Activated CD8-positive, alpha-beta memory T cell treated with anti-CD3 and anti-CD28 coated beads, Interleukin-2, amount 50 U/mL, for 24 hours (primary cell): ENCODE measurements at regions not wholly inside any gene's neighbourhood (a gene's known extent, or its start where the extent isn't known, plus 50 kb on each side); places are given as distances from the start of the nearest gene placed in this dataset.

Source experiments
- DNase-seq: peaks from one replicate; pipeline ENCODE4 v3.0.0-alpha.2; 2020; ENCODE audit errors: extremely low read depth

DNA sequence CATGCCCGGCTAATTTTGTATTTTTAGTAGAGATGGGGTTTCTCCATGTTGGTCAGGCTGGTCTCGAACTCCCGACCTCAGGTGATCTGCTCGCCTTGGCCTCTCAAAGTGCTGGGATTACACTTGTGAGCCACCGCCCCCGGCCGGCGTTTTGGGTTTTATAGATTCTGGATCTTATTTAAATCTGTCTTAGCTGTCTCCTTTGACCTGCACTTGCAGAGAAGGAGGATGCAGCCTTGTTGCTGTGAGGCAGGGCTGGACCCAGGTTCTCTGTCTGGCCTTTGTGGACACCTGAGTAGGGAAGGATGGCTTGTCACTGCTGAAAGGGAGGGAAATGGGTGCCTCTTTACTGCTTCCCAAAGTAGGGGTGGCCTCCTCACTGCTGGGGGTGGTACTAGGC, 83.0 kb upstream of the HS6ST1 start:
- DNase-seq = no peak

GRCh38 chr2:128402911-128403670, 84.4 kb upstream of the HS6ST1 start:
- no peak for DNase-seq

DNA sequence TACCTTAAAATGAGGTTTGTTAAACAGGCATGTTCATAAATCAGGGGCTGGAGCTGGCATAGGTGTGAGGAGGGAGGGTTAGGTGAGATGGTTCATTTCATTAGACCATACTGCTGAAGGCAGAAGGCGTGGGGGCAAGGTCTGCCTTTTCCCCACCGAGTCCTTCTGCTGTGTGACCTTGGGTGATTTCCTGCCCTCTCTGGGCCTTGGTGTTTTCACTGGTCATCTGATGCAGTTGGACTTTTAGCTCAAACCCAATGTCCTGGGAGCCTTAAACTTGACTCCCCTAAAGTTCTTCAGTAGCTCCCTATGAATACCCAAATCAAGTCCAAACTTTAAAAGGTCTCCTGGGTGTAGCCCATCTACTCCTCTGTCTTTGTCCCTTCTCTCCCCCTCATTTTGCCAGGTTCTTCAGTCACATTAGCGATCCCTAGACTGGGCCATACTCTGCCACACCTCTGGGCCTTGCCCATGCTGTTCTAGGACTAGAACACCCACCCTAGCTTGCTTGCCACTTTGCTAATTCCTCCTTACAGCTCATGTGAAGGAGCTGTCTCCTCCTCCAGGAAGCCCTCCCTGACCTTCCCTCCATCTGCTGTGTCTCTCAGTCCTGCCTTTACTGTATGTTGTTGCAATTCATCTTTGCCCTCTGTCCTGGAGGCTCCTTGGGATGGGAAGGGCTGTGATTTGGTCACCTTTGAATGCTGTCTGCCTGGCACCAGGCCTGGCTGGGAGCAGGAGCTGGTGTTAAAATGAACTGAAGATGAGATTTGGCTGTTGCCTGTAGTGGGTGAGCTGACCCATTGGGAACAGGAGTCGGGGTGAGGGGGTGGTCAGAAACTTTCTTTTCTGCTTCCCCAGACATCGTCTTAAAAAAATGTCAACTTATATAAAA, 85.4 kb upstream of the HS6ST1 start:
- no peak for DNase-seq

DNA sequence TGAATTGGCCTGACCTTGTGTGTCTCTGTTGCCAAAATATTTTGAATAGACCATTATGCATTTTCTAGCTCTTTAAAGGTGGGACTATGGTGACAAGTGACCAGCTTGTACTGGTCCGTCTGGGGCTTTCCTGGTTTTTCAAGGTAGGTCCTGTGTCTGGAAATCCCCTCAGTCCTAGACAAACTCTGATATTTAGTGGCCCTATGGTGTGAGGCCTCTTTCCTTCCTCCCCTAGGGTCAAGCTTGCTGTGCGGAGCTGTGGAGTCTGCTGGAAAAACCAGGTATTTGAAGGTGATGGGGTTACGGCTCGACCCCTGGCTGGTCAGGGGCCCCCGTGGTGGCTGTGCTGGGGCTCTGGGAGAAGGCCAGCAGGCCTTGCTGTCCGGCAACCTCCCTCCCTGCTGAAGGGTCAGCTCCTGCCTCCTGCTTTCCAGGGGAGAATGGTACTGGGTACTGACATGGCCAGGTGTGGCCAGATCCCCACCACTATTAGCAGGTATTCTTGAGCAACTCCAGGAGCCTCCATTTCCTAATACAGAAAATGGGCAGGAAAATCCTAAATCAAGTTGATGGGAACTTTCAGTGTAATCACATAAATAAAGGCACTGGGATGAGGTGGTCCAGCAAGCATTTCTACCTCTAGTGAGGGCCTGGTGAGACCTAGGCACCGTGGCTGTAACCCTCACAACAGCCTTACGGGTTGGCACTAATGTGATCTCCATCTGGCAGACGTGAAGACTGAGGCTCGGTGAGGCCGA, 86.2 kb upstream of the HS6ST1 start:
- no peak for DNase-seq

- no peak for DNase-seq
Measured at GRCh38 chr2:128405467-128405900, 86.8 kb upstream of the HS6ST1 start.

GRCh38 chr2:128405981-128406613, 87.4 kb upstream of the HS6ST1 start:
- DNase-seq = no peak

- DNase-seq = no peak
Measured at GRCh38 chr2:128406736-128407554, 88.3 kb upstream of the HS6ST1 start.

DNA sequence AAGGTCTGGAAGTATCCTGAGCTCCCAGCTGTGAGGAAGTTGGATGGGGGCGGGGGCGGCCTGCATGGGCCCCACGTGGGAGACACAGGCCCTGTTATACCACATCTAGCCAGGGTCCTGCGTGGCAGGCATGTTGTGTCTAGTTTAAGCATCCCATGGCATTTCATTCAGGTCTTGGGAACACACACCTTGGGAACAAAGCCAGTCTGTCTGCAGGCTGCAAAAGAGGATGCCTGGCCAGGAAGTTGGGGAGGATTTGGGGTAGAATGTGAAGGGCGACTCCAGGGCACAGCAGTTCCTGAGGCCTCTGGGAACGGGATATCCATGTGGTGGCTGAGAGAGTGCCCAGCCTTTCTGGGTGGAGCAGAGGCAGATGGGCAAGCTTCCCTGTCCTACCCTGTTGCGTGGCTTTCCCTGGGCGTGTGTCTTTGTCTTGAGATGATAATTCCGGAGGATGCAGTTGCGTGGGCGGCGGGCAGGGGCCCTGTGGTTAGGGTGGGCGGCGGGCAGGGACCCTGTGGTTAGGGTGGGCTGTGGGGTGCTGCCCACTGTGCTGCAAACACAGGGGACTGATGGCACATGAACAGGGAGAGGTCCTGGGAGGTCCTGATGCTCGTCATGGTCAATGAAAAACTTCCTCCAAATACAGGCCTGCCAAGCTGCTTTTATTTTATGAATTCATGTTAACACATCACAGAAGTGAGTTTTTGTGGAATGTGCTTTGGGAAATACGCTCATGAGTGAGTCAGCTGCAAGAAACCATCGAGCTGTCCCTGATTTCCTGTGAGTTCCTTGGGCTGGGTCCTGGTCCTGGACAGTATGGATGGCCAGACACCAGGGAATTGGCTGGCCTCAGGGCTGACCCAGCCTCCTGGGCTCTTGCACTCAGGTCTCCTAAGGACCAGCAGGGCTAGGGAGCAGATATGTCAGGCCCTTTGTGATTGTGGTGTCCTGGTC, 90.0 kb upstream of the HS6ST1 start:
- no peak for DNase-seq

DNA sequence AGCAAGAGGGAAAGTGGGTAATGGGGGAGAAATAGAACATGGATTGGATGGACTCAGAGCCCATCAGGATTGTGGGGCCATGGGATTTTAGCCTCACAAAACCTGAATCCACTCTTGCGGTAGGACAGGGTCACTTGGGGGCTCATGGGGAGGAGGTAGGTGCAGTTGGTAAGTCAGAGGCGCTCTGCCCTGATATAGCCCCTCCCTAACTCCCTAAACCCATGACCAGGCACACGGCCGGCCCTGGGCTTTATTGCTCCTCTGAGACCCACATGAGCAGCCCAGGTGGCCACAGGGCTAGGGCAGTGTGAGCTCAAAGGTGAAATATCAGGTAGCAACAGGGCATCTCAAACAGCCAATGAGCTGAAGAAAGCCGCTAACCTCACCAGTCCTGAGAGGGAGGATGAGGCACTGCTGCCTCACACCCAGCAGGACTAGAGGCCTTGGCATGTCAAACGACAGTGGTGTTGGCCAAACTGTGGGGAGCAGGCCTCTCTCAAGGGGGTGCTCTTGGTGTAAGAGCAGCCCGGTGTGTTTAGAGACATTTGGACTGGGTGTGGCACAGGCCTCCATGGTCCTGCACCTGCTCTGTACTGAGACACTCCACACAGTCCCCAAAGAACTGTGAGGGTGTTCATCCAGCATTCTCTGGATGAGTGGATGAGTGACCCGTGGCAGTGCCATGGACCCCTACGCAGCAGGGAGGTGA, 90.8 kb upstream of the HS6ST1 start:
- no peak for DNase-seq

GRCh38 chr2:128410035-128410757, 91.5 kb upstream of the HS6ST1 start:
- no peak for DNase-seq

- DNase-seq = no peak
Measured at GRCh38 chr2:128410758-128411215, 92.1 kb upstream of the HS6ST1 start.

DNA sequence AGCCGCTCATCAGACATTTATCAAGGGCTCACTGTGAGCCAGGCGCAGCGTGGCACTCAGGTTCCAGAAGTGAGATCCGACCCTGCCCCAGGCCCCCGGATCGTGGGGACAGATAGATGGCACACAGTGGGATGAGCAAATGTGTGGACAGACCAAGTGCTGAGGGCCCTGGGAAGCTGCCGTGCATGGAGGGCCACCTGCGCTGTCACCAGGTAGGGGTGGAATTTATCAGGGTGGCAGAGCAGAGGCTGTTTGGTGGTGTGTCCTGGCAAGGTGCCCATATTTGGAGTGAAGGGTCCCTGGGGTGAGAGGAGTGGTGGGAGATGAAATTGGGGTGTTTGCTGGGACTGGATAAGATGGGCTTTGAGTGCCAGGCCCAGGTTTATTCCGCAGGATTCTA, 92.8 kb upstream of the HS6ST1 start:
- no peak for DNase-seq

DNA sequence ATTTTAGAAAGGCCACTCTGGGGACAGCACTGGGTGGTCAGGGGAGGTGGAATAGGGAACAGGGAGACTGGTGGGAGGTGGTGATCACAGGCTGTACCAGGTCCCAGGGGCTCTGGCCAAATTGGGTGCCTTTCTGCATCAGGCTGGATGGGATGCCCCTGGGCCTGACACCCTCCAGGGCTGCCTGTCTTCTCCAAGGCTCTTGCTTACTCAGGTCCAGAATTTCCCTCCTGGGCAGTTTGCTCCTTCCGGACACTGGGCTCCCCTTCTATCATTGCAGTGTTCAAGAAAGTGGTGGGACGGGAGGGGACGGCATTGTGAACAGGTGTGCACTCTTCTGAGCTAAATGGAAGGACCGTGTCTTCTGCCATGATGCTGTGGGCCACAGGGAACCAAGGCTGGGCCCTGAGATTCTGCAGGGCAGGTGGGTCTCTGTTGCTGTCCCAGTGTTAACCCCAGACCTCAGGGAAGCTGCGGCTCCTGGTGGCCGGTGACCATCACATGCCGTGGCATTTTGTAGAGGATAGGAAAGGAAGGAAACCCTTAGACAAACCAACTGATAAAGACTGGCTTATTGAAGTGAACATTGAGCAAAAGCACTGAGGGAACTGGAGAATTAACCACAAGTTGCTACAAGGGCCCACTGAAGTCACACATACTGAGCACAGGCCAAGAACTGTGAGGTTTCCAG, 93.7 kb upstream of the HS6ST1 start:
- no peak for DNase-seq

GRCh38 chr2:128413014-128413717, 94.5 kb upstream of the HS6ST1 start:
- no peak for DNase-seq

DNA sequence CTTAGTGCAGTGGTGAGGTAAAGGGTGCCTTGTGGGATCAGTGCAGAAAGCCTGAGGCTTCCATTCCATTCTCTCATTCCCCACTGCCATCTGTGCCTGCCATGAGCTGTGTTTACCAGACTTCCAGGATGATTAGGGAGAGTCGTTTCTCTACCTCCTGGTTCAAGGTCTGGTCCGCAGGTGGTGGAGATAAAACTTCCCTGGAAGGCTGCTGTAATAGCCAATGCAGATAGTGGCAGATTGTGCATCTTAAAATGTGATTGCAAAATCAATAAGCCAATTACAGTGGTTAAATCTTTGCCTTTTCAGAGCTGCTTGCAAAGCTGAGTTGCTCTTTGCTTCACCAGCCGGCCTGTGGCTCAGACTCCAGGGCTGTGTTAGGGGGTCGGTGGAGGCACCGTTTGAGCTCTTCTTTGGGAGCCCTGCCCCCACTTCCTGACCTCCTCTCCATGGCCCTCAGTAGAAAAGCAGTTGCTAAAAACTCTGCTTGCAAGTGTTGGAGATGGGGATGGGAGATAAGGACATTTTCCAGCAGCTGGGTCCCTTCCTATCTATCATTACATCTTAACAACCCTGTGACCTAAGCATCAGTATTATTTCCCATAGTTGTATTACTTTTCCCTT, 95.2 kb upstream of the HS6ST1 start:
- DNase-seq = no peak

DNA sequence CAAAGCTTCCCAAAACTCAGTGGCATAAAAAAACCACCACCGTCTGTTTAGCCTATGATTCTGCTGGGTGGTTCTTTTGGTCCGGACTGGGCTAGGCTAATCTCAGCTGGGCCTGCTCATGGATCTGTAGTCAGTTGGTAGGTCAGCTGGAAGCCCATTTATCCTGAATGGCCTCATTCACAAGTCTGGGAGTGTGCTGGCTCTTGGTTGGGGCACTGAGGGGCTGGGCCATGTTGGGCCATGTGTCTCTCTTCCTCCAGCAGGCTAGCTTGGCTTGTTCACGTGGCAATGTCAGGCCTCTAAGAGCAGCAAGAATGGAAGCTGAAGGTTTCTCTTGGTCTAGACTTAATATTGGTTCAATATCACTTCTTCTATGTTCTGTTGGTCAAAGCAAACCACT, 95.7 kb upstream of the HS6ST1 start:
- no peak for DNase-seq
